DND-41 (cell line): ENCODE measurements at regions not wholly inside any gene's neighbourhood (a gene's known extent, or its start where the extent isn't known, plus 50 kb on each side); places are given as distances from the start of the nearest gene placed in this dataset.
A peak's percentile ranks its signal among the peaks of the same experiment; 100 is the strongest.

Source experiments
- ATAC-seq: fragments of 200-7000 bp; cut with Tn5 transposase; 3 replicates; pipeline ENCODE4 v1.9.1; 2021; ENCODE audit warnings: low read depth; ENCODE audit not compliant: insufficient read depth
- DNase-seq: peaks from one replicate; pipeline ENCODE4 v3.0.0-alpha.2; 2020
- H2AFZ ChIP-seq: 2 replicates; pipeline ENCODE4 v1.6.0; 2012; ENCODE audit warnings: low read depth, low read length
- H3K27ac ChIP-seq: 2 replicates; pipeline ENCODE4 v1.5.1; 2012; ENCODE audit warnings: low read length, inconsistent platforms
- H3K27me3 ChIP-seq: fragments of 200-600 bp; sonication (generic); 2 replicates; pipeline ENCODE4 v1.6.0; 2012; ENCODE audit warnings: low read length, mild to moderate bottlenecking, inconsistent platforms; ENCODE audit not compliant: insufficient read depth, poor library complexity
- H3K36me3 ChIP-seq: 2 replicates; pipeline ENCODE4 v1.5.1; 2012; ENCODE audit warnings: low read length, inconsistent platforms; ENCODE audit not compliant: insufficient read depth
- H3K4me1 ChIP-seq: 2 replicates; pipeline ENCODE4 v1.5.1; 2012; ENCODE audit warnings: mild to moderate bottlenecking, low read length; ENCODE audit not compliant: insufficient read depth
- H3K4me2 ChIP-seq: 2 replicates; pipeline ENCODE4 v1.6.0; 2012; ENCODE audit warnings: mild to moderate bottlenecking, moderate library complexity, low read length, inconsistent platforms; ENCODE audit not compliant: insufficient read depth
- H3K4me3 ChIP-seq, 2 experiments: fragments of 200-600 bp in 1 of 2; shearing (Covaris generic) in 1 of 2; 2 replicates each; pipeline ENCODE4 v1.5.1; 2012 to 2016; ENCODE audit warnings: inconsistent platforms in 2 of 2, low read length in 2 of 2, mild to moderate bottlenecking in 2 of 2, low read depth in 1 of 2, moderate library complexity in 1 of 2
- H3K79me2 ChIP-seq: 2 replicates; pipeline ENCODE4 v1.6.0; 2012; ENCODE audit warnings: low read length, inconsistent platforms; ENCODE audit not compliant: insufficient read depth
- H3K9ac ChIP-seq: 2 replicates; pipeline ENCODE4 v1.6.0; 2012; ENCODE audit warnings: low read depth, mild to moderate bottlenecking, inconsistent platforms, low read length, moderate library complexity
- H3K9me3 ChIP-seq: 2 replicates; pipeline ENCODE4 v1.5.1; 2012; ENCODE audit warnings: low read length, moderate library complexity, mild to moderate bottlenecking, inconsistent platforms; ENCODE audit not compliant: insufficient read depth, severe bottlenecking
- H4K20me1 ChIP-seq: 2 replicates; pipeline ENCODE4 v1.6.0; 2012; ENCODE audit warnings: low read length; ENCODE audit not compliant: insufficient read depth
- CTCF ChIP-seq: IDR thresholded peaks from 2 replicates; pipeline ENCODE4 v1.5.1; 2012; ENCODE audit warnings: borderline replicate concordance, low read length, moderate library complexity, mild to moderate bottlenecking; ENCODE audit not compliant: poor library complexity, severe bottlenecking; ENCODE audit errors: extremely low read depth
- EZH2 ChIP-seq: IDR thresholded peaks from 3 replicates; pipeline ENCODE4 v1.6.1; 2012; ENCODE audit warnings: borderline replicate concordance, low read depth, mild to moderate bottlenecking, moderate library complexity, low read length, inconsistent platforms; ENCODE audit not compliant: severe bottlenecking

GRCh38 chr16:19980632-19981265 is 92.9 kb downstream of the GPR139 start:
- peak; percentile 46 for TF ChIP-seq CTCF
- no peak for TF ChIP-seq EZH2

GRCh38 chr16:19979638-19980037 is 94.1 kb downstream of the GPR139 start:
- Histone ChIP-seq H3K4me1 (no peaks in the 10 kb centered on the region), H3K4me3 (no peak overlapping the region), H3K27me3 (no peaks in the 10 kb centered on the region), H3K79me2 (no peaks in the 10 kb centered on the region), H3K9ac (no peak overlapping the region), H3K4me2 (no peak overlapping the region), H3K36me3 (no peaks in the 10 kb centered on the region), H4K20me1 (no peaks in the 10 kb centered on the region), H2AFZ (no peak overlapping the region), H3K27ac (no peak overlapping the region), H3K9me3 (no peaks in the 10 kb centered on the region)
- TF ChIP-seq CTCF = no peak
- no peak for TF ChIP-seq EZH2
- ATAC-seq (no peak), DNase-seq (no peak)

More at GRCh38 chr16:19980632-19981265, 92.9 kb downstream of the GPR139 start:
- Histone ChIP-seq H4K20me1 (no peaks in the 10 kb centered on the region), H3K36me3 (no peaks in the 10 kb centered on the region), H3K9ac (no peak overlapping the region), H3K4me3 (no peak overlapping the region), H3K4me2 (no peak overlapping the region), H3K4me1 (no peaks in the 10 kb centered on the region), H3K79me2 (no peaks in the 10 kb centered on the region), H2AFZ (no peak overlapping the region), H3K27ac (no peak overlapping the region), H3K27me3 (no peaks in the 10 kb centered on the region), H3K9me3 (no peaks in the 10 kb centered on the region)
- DNase-seq (no peak), ATAC-seq (no peak)

GRCh38 chr16:19974607-19975006 is 90.0 kb upstream of the GPRC5B start:
- Histone ChIP-seq H3K4me2 (no peak overlapping the region), H3K9ac (no peak overlapping the region), H3K4me3 (no peak overlapping the region), H3K36me3 (no peaks in the 10 kb centered on the region), H3K4me1 (no peaks in the 10 kb centered on the region), H4K20me1 (no peaks in the 10 kb centered on the region), H2AFZ (no peak overlapping the region), H3K27ac (no peak overlapping the region), H3K79me2 (no peaks in the 10 kb centered on the region), H3K27me3 (no peaks in the 10 kb centered on the region), H3K9me3 (no peaks in the 10 kb centered on the region)
- no peak for DNase-seq
- no peak for ATAC-seq
- no peak for TF ChIP-seq CTCF
- no peak for TF ChIP-seq EZH2
